ENCODE measurements at regions not wholly inside any gene's neighbourhood (a gene's known extent, or its start where the extent isn't known, plus 50 kb on each side); places are given as distances from the start of the nearest gene placed in this dataset.

- ATAC-seq (no peak), DNase-seq (ENCODE audit: low read depth in 1 of 2, low spot score in 1 of 2) (no peak), FAIRE-seq (no peak)
- peaks cover 2% of the 10 kb centered on the region; the same call in 2 of the 3 replicates for H3K4me1 ChIP-seq
- POLR2A ChIA-PET = no interaction called here
- TF ChIP-seq MYC (IDR thresholded peaks at IDR 0.05; ENCODE audit: borderline replicate concordance, low read length) (no peak), EHF (CRISPR knock-in tag; IDR thresholded peaks at IDR 0.05) (no peak), BHLHE40 (IDR thresholded peaks at IDR 0.05; ENCODE audit: low read depth, low read length) (no peak), REST (IDR thresholded peaks at IDR 0.05) (no peak), NPAS2 (CRISPR knock-in tag; IDR thresholded peaks at IDR 0.05; ENCODE audit: borderline replicate concordance) (no peak), KDM1A (IDR thresholded peaks at IDR 0.05; ENCODE audit: low read depth) (no peak)
- TF ChIP-seq, protein P1, sequence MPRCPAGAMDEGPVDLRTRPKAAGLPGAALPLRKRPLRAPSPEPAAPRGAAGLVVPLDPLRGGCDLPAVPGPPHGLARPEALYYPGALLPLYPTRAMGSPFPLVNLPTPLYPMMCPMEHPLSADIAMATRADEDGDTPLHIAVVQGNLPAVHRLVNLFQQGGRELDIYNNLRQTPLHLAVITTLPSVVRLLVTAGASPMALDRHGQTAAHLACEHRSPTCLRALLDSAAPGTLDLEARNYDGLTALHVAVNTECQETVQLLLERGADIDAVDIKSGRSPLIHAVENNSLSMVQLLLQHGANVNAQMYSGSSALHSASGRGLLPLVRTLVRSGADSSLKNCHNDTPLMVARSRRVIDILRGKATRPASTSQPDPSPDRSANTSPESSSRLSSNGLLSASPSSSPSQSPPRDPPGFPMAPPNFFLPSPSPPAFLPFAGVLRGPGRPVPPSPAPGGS (IDR thresholded peaks at IDR 0.05) = no peak
- TF ChIP-seq, protein P2, sequence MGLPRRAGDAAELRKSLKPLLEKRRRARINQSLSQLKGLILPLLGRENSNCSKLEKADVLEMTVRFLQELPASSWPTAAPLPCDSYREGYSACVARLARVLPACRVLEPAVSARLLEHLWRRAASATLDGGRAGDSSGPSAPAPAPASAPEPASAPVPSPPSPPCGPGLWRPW (IDR thresholded peaks at IDR 0.05) = no peak
- peaks cover 7% of the 10 kb centered on the region; the same call in 2 of the 3 replicates for H3K9me3 ChIP-seq
- no peak overlapping the region for H3K4me3 ChIP-seq
- WGBS (ENCODE audit: missing lambda C conversion rate) = 36% methylated on average over 2 of the region's 2 CpGs
- H3K4me2 ChIP-seq = no peak overlapping the region
- CTCF ChIA-PET = no interaction called here
- no peak overlapping the region for H3K27ac ChIP-seq
Measured at GRCh38 chr4:175341203-175341755, 423.1 kb downstream of the ADAM29 start.

DNA sequence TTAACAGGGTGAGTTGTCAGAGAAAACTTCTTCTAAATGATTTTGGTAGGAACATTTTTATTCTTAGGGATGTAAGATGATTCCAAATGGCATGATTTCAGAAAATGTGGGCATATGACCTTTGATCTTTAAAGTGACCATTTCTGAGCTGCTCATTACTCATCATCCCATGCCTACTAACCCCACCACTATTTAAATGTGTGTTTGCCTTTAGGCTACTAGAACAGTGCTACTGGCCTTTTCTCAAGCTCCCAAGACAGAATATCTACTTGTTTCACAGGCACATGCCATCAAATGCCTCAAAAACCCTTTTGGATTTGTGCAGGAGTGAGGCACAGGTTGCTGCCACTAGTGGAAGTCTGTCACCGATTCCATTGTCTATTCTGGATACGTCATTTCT is 428.2 kb downstream of the ADAM29 start:
- peaks cover 9% of the 10 kb centered on the region; the same call in 2 of the 3 replicates for H3K4me1 ChIP-seq
- DNase-seq (ENCODE audit: low read depth in 1 of 2, low spot score in 1 of 2) (peak in 1 of 2 experiments; percentile 12), FAIRE-seq (no peak), ATAC-seq (no peak)
- CTCF ChIA-PET = no interaction called here
- peak overlapping the region in 1 of 2 experiments; percentile 21; a peak in 2 of 6 replicates for H3K27ac ChIP-seq
- 90% methylated on average over 2 of the region's 2 CpGs for WGBS (ENCODE audit: missing lambda C conversion rate)
- H3K4me3 ChIP-seq = no peak overlapping the region
- TF ChIP-seq EHMT2 (IDR thresholded peaks at IDR 0.05; ENCODE audit: low read depth) = no peak
- H3K4me2 ChIP-seq = peak overlapping the region; percentile 15; the same call in 2 of the 3 replicates
- H3K9me3 ChIP-seq = peaks cover 7% of the 10 kb centered on the region; the same call in 2 of the 3 replicates
- POLR2A ChIA-PET = no interaction called here

GRCh38 chr4:175350246-175350645 is 432.1 kb downstream of the ADAM29 start:
- TF ChIP-seq MAFK (IDR thresholded peaks at IDR 0.05; ENCODE audit: partially characterized antibody) (peak; percentile 67), FOSL2 (IDR thresholded peaks at IDR 0.05) (no peak), FOSL2 (CRISPR knock-in tag; IDR thresholded peaks at IDR 0.05) (no peak), POLR2A (IDR thresholded peaks at IDR 0.05; ENCODE audit: low read length) (no peak), RNF2 (IDR thresholded peaks at IDR 0.05; ENCODE audit: borderline replicate concordance, low read depth) (no peak)
- Histone ChIP-seq H3K9me3 (no peaks in the 10 kb centered on the region), H3K4me3 (no peak overlapping the region), H3K4me1 (peaks cover 9% of the 10 kb centered on the region; the same call in 2 of the 3 replicates), H3K4me2 (no peak overlapping the region), H3K27ac (no peak overlapping the region)
- ATAC-seq = no peak
- FAIRE-seq = no peak
- WGBS (ENCODE audit: missing lambda C conversion rate) = 75% methylated on average over 3 of the region's 3 CpGs
- no peak for DNase-seq (ENCODE audit: low read depth in 1 of 2, low spot score in 1 of 2)
- CTCF ChIA-PET = no interaction called here
- POLR2A ChIA-PET = no interaction called here

GRCh38 chr4:175351473-175351872 is 433.3 kb downstream of the ADAM29 start:
- peaks cover 5% of the 10 kb centered on the region; the same call in 2 of the 3 replicates for H3K4me1 ChIP-seq
- no peak for ATAC-seq
- H3K4me2 ChIP-seq = no peak overlapping the region
- 63% methylated on average over 2 of the region's 2 CpGs for WGBS (ENCODE audit: missing lambda C conversion rate)
- TF ChIP-seq GATA3 (IDR thresholded peaks at IDR 0.05; ENCODE audit: borderline replicate concordance) = no peak
- TF ChIP-seq, protein P3, sequence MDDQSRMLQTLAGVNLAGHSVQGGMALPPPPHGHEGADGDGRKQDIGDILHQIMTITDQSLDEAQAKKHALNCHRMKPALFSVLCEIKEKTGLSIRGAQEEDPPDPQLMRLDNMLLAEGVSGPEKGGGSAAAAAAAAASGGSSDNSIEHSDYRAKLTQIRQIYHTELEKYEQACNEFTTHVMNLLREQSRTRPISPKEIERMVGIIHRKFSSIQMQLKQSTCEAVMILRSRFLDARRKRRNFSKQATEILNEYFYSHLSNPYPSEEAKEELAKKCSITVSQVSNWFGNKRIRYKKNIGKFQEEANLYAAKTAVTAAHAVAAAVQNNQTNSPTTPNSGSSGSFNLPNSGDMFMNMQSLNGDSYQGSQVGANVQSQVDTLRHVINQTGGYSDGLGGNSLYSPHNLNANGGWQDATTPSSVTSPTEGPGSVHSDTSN (IDR thresholded peaks at IDR 0.05) = no peak
- no peak for FAIRE-seq
- no peaks in the 10 kb centered on the region for H3K9me3 ChIP-seq
- no peak for DNase-seq (ENCODE audit: low read depth in 1 of 2, low spot score in 1 of 2)
- no peak overlapping the region for H3K27ac ChIP-seq
- no peak overlapping the region for H3K4me3 ChIP-seq
- CTCF ChIA-PET = no interaction called here
- POLR2A ChIA-PET = no interaction called here
